Loucy (cell line): ENCODE measurements at regions not wholly inside any gene's neighbourhood (a gene's known extent, or its start where the extent isn't known, plus 50 kb on each side); places are given as distances from the start of the nearest gene placed in this dataset.

Experiments
- CTCF ChIP-seq: fragments of 200-600 bp; sonication (generic); conservative IDR thresholded peaks from 2 replicates; pipeline ENCODE4 v1.5.1; 2014; ENCODE audit warnings: mild to moderate bottlenecking, antibody characterized with exemption, low read length
- EZH2phosphoT487 ChIP-seq: fragments of 200-600 bp; IDR thresholded peaks from 2 replicates; pipeline ENCODE4 v1.6.1; 2018; ENCODE audit warnings: antibody characterized with exemption, mild to moderate bottlenecking, moderate library complexity, borderline replicate concordance

- TF ChIP-seq CTCF (no peak), EZH2phosphoT487 (no peak)
Measured at GRCh38 chr14:87419925-87420324, 573.1 kb downstream of the GALC start.
